ENCODE measurements at regions not wholly inside any gene's neighbourhood (a gene's known extent, or its start where the extent isn't known, plus 50 kb on each side); places are given as distances from the start of the nearest gene placed in this dataset.
"Not testable (repeated sequence)": the region's sequence is repeated elsewhere in the genome, so short reads cannot be mapped to it uniquely, and the experiment has no call there.

- Histone ChIP-seq H3K9me3 (no peaks in the 10 kb centered on the region), H3K27me3 (no peaks in the 10 kb centered on the region), H3K27ac (no peak overlapping the region), H3K4me1 (no peaks in the 10 kb centered on the region), H3K36me3 (no peaks in the 10 kb centered on the region), H3K4me3 (no peak overlapping the region)
- TF ChIP-seq POLR2A (IDR thresholded peaks at IDR 0.05) (no peak), CTCF (IDR thresholded peaks at IDR 0.05) (no peak), POLR2AphosphoS5 (IDR thresholded peaks at IDR 0.05; ENCODE audit: insufficient read depth in 1 of 2, low read depth in 1 of 2) (no peak)
- intact Hi-C loops (cut with DNase I) = no loop called here
- no peak for DNase-seq (ENCODE audit: extremely low spot score in 2 of 2)
These were observed 181.7 kb downstream of the BANP start for GRCh38 chr16:88132836-88133506.

GRCh38 chr16:88133507-88133843 is 182.2 kb downstream of the BANP start:
- no peaks in the 10 kb centered on the region for H3K4me1 ChIP-seq
- peaks cover 1% of the 10 kb centered on the region for H3K9me3 ChIP-seq
- H3K4me3 ChIP-seq = no peak overlapping the region
- no peak for DNase-seq (ENCODE audit: extremely low spot score in 2 of 2)
- intact Hi-C loops (cut with DNase I) = no loop called here
- H3K36me3 ChIP-seq = no peaks in the 10 kb centered on the region
- TF ChIP-seq POLR2A (IDR thresholded peaks at IDR 0.05) (no peak), POLR2AphosphoS5 (IDR thresholded peaks at IDR 0.05; ENCODE audit: insufficient read depth in 1 of 2, low read depth in 1 of 2) (no peak)
- H3K27ac ChIP-seq = no peak overlapping the region
- no peaks in the 10 kb centered on the region for H3K27me3 ChIP-seq

- H3K9me3 ChIP-seq; H3K27me3 ChIP-seq; H3K36me3 ChIP-seq; intact Hi-C loops (cut with DNase I); H3K4me1 ChIP-seq; H3K4me3 ChIP-seq; DNase-seq (ENCODE audit: extremely low spot score in 2 of 2); H3K27ac ChIP-seq: not testable (repeated sequence)
These were observed 183.1 kb downstream of the BANP start for GRCh38 chr16:88134172-88134898.

- H3K36me3 ChIP-seq; DNase-seq (ENCODE audit: extremely low spot score in 2 of 2); H3K27ac ChIP-seq; H3K4me1 ChIP-seq; H3K27me3 ChIP-seq; H3K4me3 ChIP-seq; H3K9me3 ChIP-seq; intact Hi-C loops (cut with DNase I): not testable (repeated sequence)
These were observed 183.9 kb downstream of the BANP start for GRCh38 chr16:88134899-88135682.

- DNase-seq (ENCODE audit: extremely low spot score in 2 of 2); H3K27ac ChIP-seq; H3K27me3 ChIP-seq; intact Hi-C loops (cut with DNase I); H3K36me3 ChIP-seq; H3K4me3 ChIP-seq; H3K9me3 ChIP-seq; H3K4me1 ChIP-seq: not testable (repeated sequence)
These were observed 185.0 kb downstream of the BANP start for GRCh38 chr16:88136211-88136713.

- intact Hi-C loops (cut with DNase I); H3K36me3 ChIP-seq; H3K9me3 ChIP-seq; H3K27me3 ChIP-seq; H3K4me1 ChIP-seq; H3K4me3 ChIP-seq; H3K27ac ChIP-seq; DNase-seq (ENCODE audit: extremely low spot score in 2 of 2): not testable (repeated sequence)
These were observed 185.7 kb downstream of the BANP start for GRCh38 chr16:88136939-88137338.

- H3K27ac ChIP-seq; H3K36me3 ChIP-seq; DNase-seq (ENCODE audit: extremely low spot score in 2 of 2); H3K27me3 ChIP-seq; H3K9me3 ChIP-seq; H3K4me1 ChIP-seq; H3K4me3 ChIP-seq; intact Hi-C loops (cut with DNase I): not testable (repeated sequence)
These were observed 187.9 kb downstream of the BANP start for GRCh38 chr16:88139141-88139540.

GRCh38 chr16:88140195-88140594 is 189.0 kb downstream of the BANP start:
- H3K27me3 ChIP-seq; intact Hi-C loops (cut with DNase I); DNase-seq (ENCODE audit: extremely low spot score in 2 of 2); H3K27ac ChIP-seq; H3K4me3 ChIP-seq; H3K4me1 ChIP-seq; H3K36me3 ChIP-seq; H3K9me3 ChIP-seq: not testable (repeated sequence)

Data from vagina (tissue), 2 donors.